Kidney glomerular epithelial cell (primary cell): ENCODE measurements at regions not wholly inside any gene's neighbourhood (a gene's known extent, or its start where the extent isn't known, plus 50 kb on each side); places are given as distances from the start of the nearest gene placed in this dataset.
"Not testable (repeated sequence)": the region's sequence is repeated elsewhere in the genome, so short reads cannot be mapped to it uniquely, and the experiment has no call there.

Experiments used
- DNase-seq: peaks from one replicate; lab custom pipeline; 2025; lab: John Stamatoyannopoulos, UW

- DNase-seq: not testable (repeated sequence)
These were observed 94.4 kb downstream of the LSM3 start for GRCh38 chr3:14272959-14273560.

DNA sequence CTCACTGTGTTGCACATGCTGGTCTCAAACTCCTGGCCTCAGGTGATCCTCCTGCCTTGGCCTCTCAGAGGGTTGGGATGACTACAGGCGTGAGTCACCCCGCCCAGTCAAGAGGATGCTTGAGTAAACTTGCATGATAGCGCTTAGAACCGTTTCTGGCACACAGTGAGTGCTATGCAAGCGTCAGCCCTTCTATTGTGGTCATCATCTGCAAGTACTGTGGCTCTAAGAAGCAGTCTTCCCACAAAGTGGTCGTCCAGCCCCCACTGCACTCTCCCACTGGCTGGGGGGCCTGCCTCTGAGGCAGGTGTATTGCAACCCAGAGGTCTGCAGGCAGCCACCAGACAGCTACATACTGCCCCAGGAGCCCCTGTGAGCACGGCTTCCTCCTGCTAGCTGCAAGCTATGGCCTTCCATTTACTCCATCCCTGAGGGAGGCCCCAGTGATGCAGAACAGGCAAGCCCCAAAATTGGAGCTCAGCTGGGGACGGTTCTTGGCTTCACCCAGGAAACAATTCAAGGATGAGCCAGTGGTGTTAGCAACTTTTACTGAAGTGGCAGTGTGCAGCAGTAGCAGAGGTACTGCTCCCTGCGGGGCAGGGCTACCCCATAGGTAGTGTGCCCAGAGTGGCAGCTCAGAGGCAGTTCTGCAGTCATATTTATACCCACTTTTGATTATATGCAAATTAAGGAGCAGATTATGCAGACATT is 95.4 kb downstream of the LSM3 start:
- DNase-seq: no peak

GRCh38 chr3:14274612-14274936 is 96.0 kb downstream of the LSM3 start:
- no peak for DNase-seq

DNA sequence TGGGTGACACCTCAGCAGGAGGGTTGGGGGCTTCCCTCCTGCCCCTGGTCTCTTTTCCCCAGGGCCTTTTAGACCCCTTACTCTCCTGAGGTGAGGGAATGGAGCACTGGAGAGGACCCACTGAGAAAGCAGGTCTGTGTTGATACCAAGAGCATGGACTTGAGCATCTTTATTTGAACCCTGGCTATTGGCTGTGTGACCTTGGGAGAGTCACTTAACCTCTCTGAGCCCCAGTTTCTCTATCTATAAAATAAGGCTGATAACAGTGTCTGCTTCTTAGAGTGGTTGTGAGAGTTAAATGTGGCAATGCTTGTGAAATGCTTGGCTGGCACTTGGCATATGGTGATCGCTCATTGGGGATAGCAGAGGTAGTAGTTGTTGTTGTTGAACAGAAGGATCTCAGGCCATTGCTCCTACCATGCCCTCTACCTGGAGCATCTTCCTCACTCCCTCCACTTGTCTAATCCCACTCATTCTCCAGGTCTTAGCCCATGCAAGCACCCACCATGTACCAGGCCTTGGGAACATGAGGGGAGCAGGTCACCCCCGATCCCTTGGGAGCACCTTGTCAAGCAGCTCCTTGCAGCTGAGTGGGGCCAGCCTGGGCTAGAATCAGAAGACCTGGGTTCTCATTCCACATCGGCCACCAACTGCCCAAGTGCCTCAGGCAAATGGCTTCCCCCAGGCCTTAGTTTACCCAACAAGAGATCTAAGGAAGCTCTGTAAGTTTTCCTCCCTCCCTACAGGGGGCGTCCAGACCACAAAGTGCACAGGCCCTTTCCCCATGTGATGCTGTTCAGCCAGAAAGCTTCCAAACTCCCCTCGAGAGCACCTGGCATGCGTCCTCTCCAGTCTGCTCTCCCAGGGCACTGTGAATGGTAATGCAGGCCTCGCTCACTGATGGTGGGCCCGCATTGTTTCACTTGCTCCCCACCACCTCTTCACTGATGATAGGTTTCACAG is 96.7 kb downstream of the LSM3 start:
- DNase-seq: no peak

GRCh38 chr3:14275962-14276909 is 97.6 kb downstream of the LSM3 start:
- DNase-seq: no peak

GRCh38 chr3:14277557-14277956 is 98.9 kb downstream of the LSM3 start:
- DNase-seq: no peak

DNA sequence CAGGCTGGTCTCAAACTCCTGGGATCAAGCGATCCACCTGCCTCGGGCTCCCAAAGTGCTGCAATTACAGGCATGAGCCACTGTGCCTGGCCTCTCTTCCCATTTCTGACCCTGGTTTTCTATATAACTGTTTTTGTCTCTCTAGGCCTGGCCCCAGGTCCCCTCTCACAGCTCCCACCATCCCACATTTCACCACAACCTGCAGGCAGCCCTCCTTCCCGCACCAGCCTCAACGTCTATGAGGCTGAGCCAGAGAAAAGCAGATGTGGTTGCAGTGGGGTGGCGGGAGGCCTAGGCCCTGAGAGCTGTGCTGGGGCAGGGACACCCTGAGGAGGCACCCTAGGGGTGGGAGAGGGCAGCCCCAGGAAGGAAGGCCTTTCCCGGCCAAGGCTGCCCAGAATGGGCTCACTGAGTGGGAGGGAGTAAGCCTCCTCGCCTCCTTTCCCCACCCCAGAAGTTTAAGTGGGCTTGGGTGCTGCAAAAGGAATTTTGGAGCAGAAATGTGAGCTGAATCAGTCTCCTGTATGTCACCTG is 99.7 kb downstream of the LSM3 start:
- DNase-seq: no peak

- DNase-seq: no peak
These were observed 100.4 kb downstream of the LSM3 start for GRCh38 chr3:14278799-14279625.

DNA sequence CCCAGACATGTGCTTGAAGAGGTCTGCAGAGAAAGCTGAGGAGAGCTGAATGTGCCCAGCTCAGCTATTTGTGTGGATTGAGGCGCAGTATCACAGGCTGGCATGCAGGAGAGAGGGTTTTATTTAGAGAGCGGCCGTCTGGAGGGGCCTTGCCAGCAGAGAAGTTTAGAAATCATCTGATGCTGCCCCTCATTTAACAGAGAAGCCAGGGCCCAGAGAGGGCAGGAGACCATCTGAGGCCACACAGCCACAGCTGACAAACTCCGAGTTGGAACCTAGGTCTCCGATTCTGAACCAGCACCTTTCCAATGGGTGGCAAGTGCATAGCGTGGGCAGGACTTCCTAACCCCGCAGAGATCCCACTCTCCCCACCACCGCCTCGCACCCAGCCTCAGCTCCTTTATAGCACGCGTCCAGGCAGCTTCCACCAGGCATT is 101.0 kb downstream of the LSM3 start:
- no peak for DNase-seq

- DNase-seq: peak; percentile 47
These were observed 101.7 kb downstream of the LSM3 start for GRCh38 chr3:14280326-14280725.

DNA sequence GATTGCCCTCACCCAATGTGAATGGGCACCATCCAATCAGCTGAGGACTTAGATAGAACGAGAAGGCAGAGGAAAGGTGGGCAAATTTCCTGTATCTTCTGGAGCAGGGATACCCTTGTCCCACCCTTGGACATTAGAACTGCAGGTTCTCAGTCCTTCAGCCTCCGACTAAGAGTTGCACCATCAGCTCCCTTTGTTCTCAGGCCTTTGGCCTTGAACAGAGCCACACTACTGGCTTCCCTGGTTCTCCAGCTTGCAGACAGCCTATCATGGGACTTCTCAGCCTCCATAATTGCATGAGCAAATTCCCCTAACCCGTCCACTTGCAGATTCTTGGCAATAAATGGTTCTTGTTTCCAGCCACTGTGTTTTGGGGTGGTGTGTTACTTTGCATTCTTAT is 102.4 kb downstream of the LSM3 start:
- DNase-seq: no peak

GRCh38 chr3:14282001-14282705 is 103.5 kb downstream of the LSM3 start:
- DNase-seq: no peak

GRCh38 chr3:14282706-14283075 is 104.1 kb downstream of the LSM3 start:
- DNase-seq: no peak

DNA sequence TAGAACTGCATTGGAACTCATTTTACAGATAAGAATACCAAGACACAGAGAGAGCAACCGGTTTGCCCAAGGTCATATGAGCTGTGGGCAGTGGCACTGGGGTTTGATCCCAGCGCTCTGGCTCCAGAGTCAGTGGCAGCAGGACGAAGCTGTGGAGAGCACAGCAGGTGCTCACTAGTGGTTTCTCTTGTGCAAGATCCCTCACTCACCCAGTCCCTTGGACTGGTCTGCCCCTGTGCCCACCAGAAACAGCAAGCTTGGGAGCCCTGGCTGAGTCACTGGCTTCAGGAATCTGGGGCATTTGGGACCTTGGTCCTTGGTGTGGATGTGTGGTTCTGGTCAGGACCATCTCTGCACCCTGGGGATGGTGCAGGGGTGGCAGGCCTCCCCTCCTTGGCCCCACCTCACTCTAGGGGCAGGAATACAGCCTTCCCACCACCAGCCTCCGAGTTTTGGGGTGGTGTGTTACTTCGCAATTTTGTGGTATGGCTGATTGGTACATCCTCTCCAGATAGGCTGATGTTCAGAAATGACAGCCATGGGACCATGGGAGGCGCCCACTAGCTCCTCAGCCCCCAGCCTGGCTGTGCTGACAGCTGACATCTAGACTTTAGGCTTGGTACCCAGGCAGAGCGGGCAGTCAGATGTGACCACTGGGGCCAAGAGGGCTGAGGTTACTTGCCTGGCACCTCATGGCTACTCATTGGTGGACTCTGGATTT is 104.6 kb downstream of the LSM3 start:
- DNase-seq: no peak

DNA sequence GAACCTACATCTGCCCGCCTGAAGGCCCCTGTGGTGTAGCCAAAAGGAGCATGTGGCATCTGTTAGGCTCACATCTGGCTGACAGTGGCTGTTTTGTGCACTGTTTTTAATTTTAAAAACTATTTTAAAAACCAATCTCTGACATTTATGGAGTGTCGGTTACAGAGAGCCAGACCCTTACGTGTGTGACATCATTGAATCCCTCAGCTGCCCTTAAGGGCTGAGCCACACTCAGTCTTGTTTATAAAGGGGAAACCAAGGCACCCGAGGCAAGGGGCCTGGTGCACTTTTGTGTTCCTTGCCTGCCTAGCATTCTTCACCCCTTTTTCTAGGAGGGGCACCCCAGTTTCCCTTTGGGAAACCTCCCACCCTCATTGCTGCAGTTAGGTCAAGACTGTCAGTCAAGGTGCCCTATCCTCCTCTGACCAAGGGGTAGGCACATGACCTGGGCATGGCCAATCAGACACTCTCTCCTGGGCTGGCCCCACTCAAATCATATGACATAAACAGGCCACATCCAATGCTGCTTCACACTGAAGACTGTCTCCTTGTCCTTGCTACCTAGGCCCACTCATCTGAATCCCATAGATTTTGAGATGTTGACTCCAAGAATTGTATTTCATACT is 105.3 kb downstream of the LSM3 start:
- no peak for DNase-seq

DNA sequence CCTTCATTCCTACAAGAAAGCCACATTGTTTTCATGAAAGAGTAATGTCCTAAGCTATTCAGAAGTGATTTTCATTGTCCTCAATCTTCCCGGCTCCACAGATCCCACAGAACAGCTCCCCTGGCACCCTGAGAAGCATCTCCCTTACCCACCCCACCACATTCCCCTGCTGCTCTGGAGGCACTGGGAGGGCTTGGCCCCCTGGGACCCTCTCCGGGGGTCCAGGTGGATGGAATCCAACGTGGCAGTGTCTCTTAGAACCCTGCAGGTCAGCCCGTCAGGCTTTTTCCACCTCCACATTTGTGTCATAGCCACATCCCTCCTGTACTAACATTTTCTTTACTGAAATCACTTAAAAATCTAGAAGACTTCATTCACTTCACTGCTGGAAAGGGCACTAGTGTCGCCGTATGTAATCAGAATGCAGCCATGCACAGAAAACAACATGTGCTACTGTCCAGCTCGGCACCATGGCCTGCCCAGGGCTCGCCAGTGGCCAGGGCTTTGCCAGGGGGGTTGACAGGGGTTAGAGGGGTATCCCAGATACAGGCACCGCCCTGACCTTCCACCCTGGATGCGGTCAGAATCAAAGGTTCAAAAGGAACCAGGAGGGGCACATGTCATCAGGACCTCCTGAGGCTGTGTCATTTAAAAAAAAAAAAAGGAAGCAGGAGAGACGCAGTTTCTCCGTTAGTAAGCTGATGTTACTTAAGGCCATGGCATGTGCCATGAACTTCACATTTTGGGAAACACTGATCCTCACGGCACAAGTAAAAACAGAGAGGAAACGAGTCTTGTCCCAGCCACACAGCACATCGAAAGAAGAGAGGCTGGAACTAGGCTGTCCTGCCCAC is 106.3 kb downstream of the LSM3 start:
- DNase-seq: no peak

- no peak for DNase-seq
These were observed 106.9 kb downstream of the LSM3 start for GRCh38 chr3:14285548-14285925.
